Upper lobe of left lung (tissue), 4 donors: ENCODE measurements at regions not wholly inside any gene's neighbourhood (a gene's known extent, or its start where the extent isn't known, plus 50 kb on each side); places are given as distances from the start of the nearest gene placed in this dataset.

Experiments
- CTCF ChIP-seq, 6 experiments: fragments of 450-650 bp in 4 of 6; fragments of 200-600 bp in 2 of 6; sonication (generic) in 2 of 6; IDR thresholded peaks; one replicate each; pipeline ENCODE4 v1.5.1; 2016 to 2019; ENCODE audit warnings: antibody characterized with exemption in 6 of 6
- EP300 ChIP-seq, 4 donors: sonication (generic); formaldehyde crosslinking; IDR thresholded peaks; one replicate each; pipeline ENCODE4 v1.5.1; 2017; ENCODE audit warnings: antibody characterized with exemption in 4 of 4, control low read depth in 2 of 4
- POLR2A ChIP-seq, 4 donors: fragments of 450-650 bp; IDR thresholded peaks; one replicate each; pipeline ENCODE4 v1.5.1; 2016 to 2017; ENCODE audit warnings: antibody characterized with exemption in 4 of 4, mild to moderate bottlenecking in 2 of 4
- POLR2AphosphoS5 ChIP-seq, 2 donors: sonication (generic); formaldehyde crosslinking; IDR thresholded peaks; one replicate each; pipeline ENCODE4 v1.5.1; 2017; ENCODE audit warnings: antibody characterized with exemption in 2 of 2

GRCh38 chr11:26847459-26847858 is 125.6 kb upstream of the SLC5A12 start:
- TF ChIP-seq CTCF (IDR thresholded peaks at IDR 0.05) (no peak), EP300 (IDR thresholded peaks at IDR 0.05) (peak in 1 of 4 donors; percentile 28), POLR2AphosphoS5 (IDR thresholded peaks at IDR 0.05) (no peak), POLR2A (IDR thresholded peaks at IDR 0.05) (no peak)
